MM.1S (cell line): ENCODE measurements at regions not wholly inside any gene's neighbourhood (a gene's known extent, or its start where the extent isn't known, plus 50 kb on each side); places are given as distances from the start of the nearest gene placed in this dataset.

Experiments
- DNase-seq: peaks from one replicate; pipeline ENCODE4 v3.0.0-alpha.2; 2015
- H2AFZ ChIP-seq: fragments of 300-600 bp; sonication (generic); 2 replicates; pipeline ENCODE4 v1.6.0; 2016; ENCODE audit warnings: antibody characterized with exemption, low read length
- H3F3A ChIP-seq: fragments of 300-600 bp; sonication (generic); 2 replicates; pipeline ENCODE4 v1.6.1; 2016; ENCODE audit warnings: mild to moderate bottlenecking, antibody characterized with exemption, low read length, moderate library complexity, mixed read lengths; ENCODE audit not compliant: insufficient read depth
- H3K27ac ChIP-seq: fragments of 300-600 bp; sonication (generic); 2 replicates; pipeline ENCODE4 v1.5.1; 2016; ENCODE audit warnings: mild to moderate bottlenecking, low read length
- H3K27me3 ChIP-seq: fragments of 300-600 bp; sonication (generic); replicated peaks from 2 replicates; pipeline ENCODE4 v1.6.0; 2016; ENCODE audit warnings: low read length; ENCODE audit not compliant: insufficient read depth
- H3K36me3 ChIP-seq: fragments of 300-600 bp; sonication (generic); replicated peaks from 2 replicates; pipeline ENCODE4 v1.6.1; 2016; ENCODE audit warnings: mild to moderate bottlenecking, low read length, mixed read lengths; ENCODE audit not compliant: insufficient read depth
- H3K4me1 ChIP-seq: fragments of 300-600 bp; sonication (generic); 2 replicates; pipeline ENCODE4 v1.6.1; 2016; ENCODE audit warnings: low read length, mixed read lengths
- H3K4me2 ChIP-seq: fragments of 300-600 bp; sonication (generic); 2 replicates; pipeline ENCODE4 v1.6.0; 2016; ENCODE audit warnings: low read depth, low read length
- H3K4me3 ChIP-seq: fragments of 300-600 bp; sonication (generic); 2 replicates; pipeline ENCODE4 v1.5.1; 2016; ENCODE audit warnings: low read length, mixed read lengths
- H3K79me2 ChIP-seq: fragments of 300-600 bp; sonication (generic); 2 replicates; pipeline ENCODE4 v1.6.1; 2016; ENCODE audit warnings: mixed run types, low read length, mixed read lengths
- H3K9ac ChIP-seq: fragments of 300-600 bp; sonication (generic); 2 replicates; pipeline ENCODE4 v1.6.1; 2016; ENCODE audit warnings: low read length, mixed read lengths
- H3K9me2 ChIP-seq: fragments of 300-600 bp; sonication (generic); replicated peaks from 2 replicates; pipeline ENCODE4 v1.6.1; 2016; ENCODE audit warnings: mild to moderate bottlenecking, low read length, mixed read lengths; ENCODE audit not compliant: insufficient read depth
- H3K9me3 ChIP-seq: fragments of 300-600 bp; sonication (generic); replicated peaks from 2 replicates; pipeline ENCODE4 v1.6.1; 2016; ENCODE audit warnings: mild to moderate bottlenecking, low read length, mixed read lengths; ENCODE audit not compliant: insufficient read depth
- H4K20me1 ChIP-seq: fragments of 300-600 bp; sonication (generic); 2 replicates; pipeline ENCODE4 v1.6.1; 2016; ENCODE audit warnings: mild to moderate bottlenecking, low read length, moderate library complexity, mixed read lengths; ENCODE audit not compliant: insufficient read depth
- CTCF ChIP-seq: fragments of 300-600 bp; sonication (generic); IDR thresholded peaks from 2 replicates; pipeline ENCODE4 v1.5.1; 2016; ENCODE audit warnings: antibody characterized with exemption, low read length, mixed read lengths
- EZH2 ChIP-seq: fragments of 300-600 bp; sonication (generic); optimal IDR thresholded peaks from 2 replicates; pipeline ENCODE3; 2017; ENCODE audit warnings: low read depth, mild to moderate bottlenecking, antibody characterized with exemption, low read length, mixed read lengths
- EZH2phosphoT487 ChIP-seq: fragments of 300-600 bp; sonication (generic); IDR thresholded peaks from 2 replicates; pipeline ENCODE4 v1.6.1; 2018; ENCODE audit warnings: antibody characterized with exemption, low read length

- no peak overlapping the region for H3K4me3 ChIP-seq
- H3K36me3 ChIP-seq, result no peaks in the 10 kb centered on the region
- H3K79me2 ChIP-seq, result no peaks in the 10 kb centered on the region
- H4K20me1 ChIP-seq, result no peaks in the 10 kb centered on the region
- H3K4me2 ChIP-seq, result no peak overlapping the region
- no peaks in the 10 kb centered on the region for H3K4me1 ChIP-seq
- no peak overlapping the region for H3K27ac ChIP-seq
- TF ChIP-seq EZH2phosphoT487 (no peak), CTCF (no peak), EZH2 (no peak)
- H2AFZ ChIP-seq, result no peak overlapping the region
- no peak for DNase-seq
- H3K9ac ChIP-seq, result no peak overlapping the region
- no peaks in the 10 kb centered on the region for H3K27me3 ChIP-seq
- no peaks in the 10 kb centered on the region for H3K9me2 ChIP-seq
- H3K9me3 ChIP-seq, result no peaks in the 10 kb centered on the region
- H3F3A ChIP-seq, result no peaks in the 10 kb centered on the region
Measured at GRCh38 chr12:83361071-83361470, 674.4 kb downstream of the TMTC2 start.

GRCh38 chr12:83349907-83350611, 663.4 kb downstream of the TMTC2 start:
- H3K9me2 ChIP-seq, result no peaks in the 10 kb centered on the region
- no peaks in the 10 kb centered on the region for H3K27me3 ChIP-seq

GRCh38 chr12:83346333-83346732, 659.6 kb downstream of the TMTC2 start:
- Histone ChIP-seq H3F3A (no peaks in the 10 kb centered on the region), H3K9ac (no peak overlapping the region), H3K9me2 (no peaks in the 10 kb centered on the region), H3K36me3 (no peaks in the 10 kb centered on the region), H3K4me2 (no peak overlapping the region), H4K20me1 (no peaks in the 10 kb centered on the region), H3K4me3 (no peak overlapping the region), H3K27ac (no peak overlapping the region), H3K79me2 (no peaks in the 10 kb centered on the region), H2AFZ (no peak overlapping the region), H3K27me3 (no peaks in the 10 kb centered on the region), H3K4me1 (no peaks in the 10 kb centered on the region), H3K9me3 (no peaks in the 10 kb centered on the region)
- DNase-seq, result no peak
- TF ChIP-seq EZH2, result no peak
- no peak for TF ChIP-seq CTCF
- TF ChIP-seq EZH2phosphoT487, result no peak

More at GRCh38 chr12:83349907-83350611, 663.4 kb downstream of the TMTC2 start:
- Histone ChIP-seq H3K4me2 (no peak overlapping the region), H3K79me2 (no peaks in the 10 kb centered on the region), H4K20me1 (no peaks in the 10 kb centered on the region), H3K4me3 (no peak overlapping the region), H3K9me3 (no peaks in the 10 kb centered on the region), H2AFZ (no peak overlapping the region), H3K4me1 (no peaks in the 10 kb centered on the region), H3F3A (no peaks in the 10 kb centered on the region), H3K9ac (no peak overlapping the region), H3K27ac (no peak overlapping the region), H3K36me3 (no peaks in the 10 kb centered on the region)
- TF ChIP-seq EZH2phosphoT487 (no peak), CTCF (no peak), EZH2 (no peak)
- DNase-seq, result no peak
